OCI-LY3 (cell line): ENCODE measurements at regions not wholly inside any gene's neighbourhood (a gene's known extent, or its start where the extent isn't known, plus 50 kb on each side); places are given as distances from the start of the nearest gene placed in this dataset.

Source experiments
- H2AFZ ChIP-seq: fragments of 200-600, 300-600 bp; shearing (Covaris generic); 2 replicates; pipeline ENCODE4 v1.6.0; 2014; ENCODE audit warnings: antibody characterized with exemption, low read depth, low read length
- H3K27ac ChIP-seq: fragments of 200-600, 300-600 bp; sonication (generic); 2 replicates; pipeline ENCODE4 v1.5.1; 2014; ENCODE audit warnings: mild to moderate bottlenecking, low read length, moderate library complexity, mixed read lengths
- H3K27me3 ChIP-seq: fragments of 200-600, 300-600 bp; sonication (generic); 2 replicates; pipeline ENCODE4 v1.6.1; 2014; ENCODE audit warnings: low read depth, low read length, mixed read lengths
- H3K36me3 ChIP-seq: fragments of 200-600, 300-600 bp; sonication (generic); replicated peaks from 2 replicates; pipeline ENCODE3; 2014; ENCODE audit warnings: low read depth, low read length, mixed read lengths
- H3K4me1 ChIP-seq: fragments of 300-600, 200-600 bp; sonication (generic); 2 replicates; pipeline ENCODE4 v1.6.1; 2014; ENCODE audit warnings: low read length, mixed read lengths
- H3K4me2 ChIP-seq: fragments of 200-600, 300-600 bp; sonication (generic); 2 replicates; pipeline ENCODE4 v1.6.1; 2014; ENCODE audit warnings: low read length, mixed read lengths
- H3K4me3 ChIP-seq: fragments of 300-600, 200-600 bp; sonication (generic); 2 replicates; pipeline ENCODE4 v1.5.1; 2014; ENCODE audit warnings: antibody characterized with exemption, mild to moderate bottlenecking, low read length, moderate library complexity
- H3K79me2 ChIP-seq: fragments of 300-600, 200-600 bp; shearing (Covaris generic); 2 replicates; pipeline ENCODE4 v1.6.1; 2014; ENCODE audit warnings: mild to moderate bottlenecking, low read length, mixed read lengths
- H3K9ac ChIP-seq: fragments of 300-600, 200-600 bp; shearing (Covaris generic); 2 replicates; pipeline ENCODE4 v1.6.0; 2014; ENCODE audit warnings: mild to moderate bottlenecking, low read length, moderate library complexity
- H3K9me3 ChIP-seq: fragments of 200-600, 300-600 bp; shearing (Covaris generic); 2 replicates; pipeline ENCODE4 v1.6.1; 2014; ENCODE audit warnings: low read length, mixed read lengths; ENCODE audit not compliant: insufficient read depth
- H4K20me1 ChIP-seq: fragments of 200-600, 300-600 bp; sonication (generic); 2 replicates; pipeline ENCODE4 v1.6.1; 2016; ENCODE audit warnings: low read length, mixed read lengths; ENCODE audit not compliant: insufficient read depth
- CTCF ChIP-seq: fragments of 200-600, 300-600 bp; sonication (generic); IDR thresholded peaks from 2 replicates; pipeline ENCODE4 v1.5.1; 2014; ENCODE audit warnings: antibody characterized with exemption, low read length, low read depth
- EZH2phosphoT487 ChIP-seq: fragments of 200-600 bp; shearing (Covaris generic); IDR thresholded peaks from 2 replicates; pipeline ENCODE4 v1.6.1; 2018; ENCODE audit warnings: antibody characterized with exemption, mixed run types, low read depth

GRCh38 chr3:66552846-66553245, 52.0 kb upstream of the LRIG1 start:
- Histone ChIP-seq H3K4me2 (no peak overlapping the region), H3K36me3 (no peaks in the 10 kb centered on the region), H3K79me2 (no peaks in the 10 kb centered on the region), H3K9ac (no peak overlapping the region), H3K9me3 (no peaks in the 10 kb centered on the region), H2AFZ (no peak overlapping the region), H4K20me1 (no peaks in the 10 kb centered on the region), H3K27me3 (no peaks in the 10 kb centered on the region), H3K4me1 (no peaks in the 10 kb centered on the region), H3K4me3 (no peak overlapping the region), H3K27ac (no peak overlapping the region)
- TF ChIP-seq CTCF (no peak), EZH2phosphoT487 (no peak)

- no peak for TF ChIP-seq EZH2phosphoT487
- no peak for TF ChIP-seq CTCF
- no peaks in the 10 kb centered on the region for H3K9me3 ChIP-seq
- no peaks in the 10 kb centered on the region for H3K79me2 ChIP-seq
- no peak overlapping the region for H3K4me3 ChIP-seq
- H2AFZ ChIP-seq, result no peak overlapping the region
- no peak overlapping the region for H3K4me2 ChIP-seq
- no peaks in the 10 kb centered on the region for H3K4me1 ChIP-seq
- no peaks in the 10 kb centered on the region for H4K20me1 ChIP-seq
- no peak overlapping the region for H3K27ac ChIP-seq
- no peak overlapping the region for H3K9ac ChIP-seq
- no peaks in the 10 kb centered on the region for H3K27me3 ChIP-seq
- H3K36me3 ChIP-seq, result no peaks in the 10 kb centered on the region
Measured at GRCh38 chr3:66553441-66554113, 52.8 kb upstream of the LRIG1 start.

DNA sequence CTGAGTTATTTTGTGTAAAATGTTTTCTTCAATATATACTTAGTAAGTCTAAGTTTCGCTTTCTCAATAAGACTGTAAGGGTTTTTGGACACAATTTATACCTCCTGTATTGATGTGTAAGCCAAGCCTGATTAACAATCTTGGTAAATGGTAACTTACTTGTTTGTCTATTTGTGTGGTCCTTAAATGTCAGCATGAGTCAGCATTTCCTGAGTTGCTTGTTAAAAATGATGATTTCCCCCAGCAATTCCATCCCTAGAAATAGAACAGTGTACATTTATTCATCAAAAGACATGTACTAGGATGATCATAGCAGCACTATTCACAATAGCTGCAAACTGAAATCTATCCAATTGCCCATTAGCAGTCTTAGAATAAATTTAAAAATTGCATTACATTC, 53.4 kb upstream of the LRIG1 start:
- Histone ChIP-seq H3K36me3 (no peaks in the 10 kb centered on the region), H3K27me3 (no peaks in the 10 kb centered on the region), H3K9ac (no peak overlapping the region), H3K27ac (no peak overlapping the region), H3K79me2 (no peaks in the 10 kb centered on the region), H3K9me3 (no peaks in the 10 kb centered on the region), H3K4me2 (no peak overlapping the region), H4K20me1 (no peaks in the 10 kb centered on the region), H2AFZ (no peak overlapping the region), H3K4me1 (no peaks in the 10 kb centered on the region), H3K4me3 (no peak overlapping the region)
- TF ChIP-seq EZH2phosphoT487 (no peak), CTCF (no peak)

DNA sequence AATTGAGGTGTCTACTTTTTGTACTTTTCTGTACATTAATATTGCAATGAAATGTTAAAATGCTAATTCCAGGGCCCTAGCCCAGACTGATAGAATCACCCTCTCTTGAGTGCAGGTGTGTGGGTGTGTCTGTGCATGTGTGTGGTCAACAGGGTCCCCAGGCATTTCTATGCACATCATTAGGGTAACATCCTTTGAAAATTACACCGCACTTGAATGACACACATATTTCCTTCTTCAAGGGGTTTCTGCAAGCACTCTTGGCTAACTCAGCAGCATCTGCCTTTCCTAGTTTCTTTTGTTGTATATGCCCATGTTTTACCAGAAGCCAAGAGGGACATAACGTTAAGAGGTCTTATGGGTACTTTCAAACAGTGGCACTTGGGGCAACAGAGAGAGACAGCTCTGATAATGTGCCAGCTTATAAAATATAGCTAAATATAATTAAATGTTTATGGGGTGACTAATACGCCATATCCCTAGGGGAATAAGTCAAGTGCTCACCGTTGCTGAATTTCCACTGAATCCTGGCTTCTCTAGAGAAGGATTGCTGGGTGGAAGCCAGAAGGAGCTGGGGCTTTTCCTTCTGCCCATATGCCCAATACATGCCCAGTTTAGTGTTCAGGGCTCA, 54.5 kb upstream of the LRIG1 start:
- no peak overlapping the region for H3K4me2 ChIP-seq
- no peaks in the 10 kb centered on the region for H4K20me1 ChIP-seq
- H2AFZ ChIP-seq, result no peak overlapping the region
- no peaks in the 10 kb centered on the region for H3K27me3 ChIP-seq
- no peak overlapping the region for H3K27ac ChIP-seq
- no peak overlapping the region for H3K9ac ChIP-seq
- TF ChIP-seq CTCF, result no peak
- TF ChIP-seq EZH2phosphoT487, result no peak
- H3K9me3 ChIP-seq, result no peaks in the 10 kb centered on the region
- H3K4me1 ChIP-seq, result no peaks in the 10 kb centered on the region
- no peak overlapping the region for H3K4me3 ChIP-seq
- H3K79me2 ChIP-seq, result no peaks in the 10 kb centered on the region
- no peaks in the 10 kb centered on the region for H3K36me3 ChIP-seq
